Glutamatergic neuron (in vitro differentiated cells): ENCODE measurements at regions not wholly inside any gene's neighbourhood (a gene's known extent, or its start where the extent isn't known, plus 50 kb on each side); places are given as distances from the start of the nearest gene placed in this dataset.

ENCODE experiments used
- DNase-seq: peaks from one replicate; pipeline ENCODE4 v3.0.0; 2022
- H3K27ac Mint-ChIP-seq: one replicate; pipeline ENCODE4 v1.8.0; 2020; ENCODE audit warnings: mild to moderate bottlenecking, mixed read lengths, inconsistent platforms; ENCODE audit not compliant: unreplicated experiment
- H3K27me3 Mint-ChIP-seq: one replicate; pipeline ENCODE4 v1.8.0; 2020; ENCODE audit warnings: mild to moderate bottlenecking, moderate library complexity, mixed read lengths, inconsistent platforms; ENCODE audit not compliant: unreplicated experiment
- H3K36me3 Mint-ChIP-seq: one replicate; pipeline ENCODE4 v1.8.0; 2020; ENCODE audit warnings: mild to moderate bottlenecking, mixed read lengths, inconsistent platforms; ENCODE audit not compliant: unreplicated experiment
- H3K4me1 Mint-ChIP-seq: one replicate; pipeline ENCODE4 v1.8.0; 2020; ENCODE audit warnings: mild to moderate bottlenecking, low read depth, mixed read lengths, inconsistent platforms; ENCODE audit not compliant: unreplicated experiment
- H3K4me3 Mint-ChIP-seq: one replicate; pipeline ENCODE4 v1.8.0; 2020; ENCODE audit warnings: mild to moderate bottlenecking, mixed read lengths, inconsistent platforms; ENCODE audit not compliant: unreplicated experiment
- H3K9me3 Mint-ChIP-seq: one replicate; pipeline ENCODE4 v1.8.0; 2020; ENCODE audit warnings: mild to moderate bottlenecking, moderate library complexity, mixed read lengths, inconsistent platforms; ENCODE audit not compliant: unreplicated experiment
- CTCF ChIP-seq: fragments of 200-600 bp; sonication (generic); IDR thresholded peaks from one replicate; pipeline ENCODE4 v1.5.0; 2021; ENCODE audit not compliant: partially characterized antibody, unreplicated experiment

- H3K4me1 Mint-ChIP-seq: no peaks in the 10 kb centered on the region
- TF ChIP-seq CTCF: no peak
- no peaks in the 10 kb centered on the region for H3K27me3 Mint-ChIP-seq
- H3K9me3 Mint-ChIP-seq: no peaks in the 10 kb centered on the region
- H3K36me3 Mint-ChIP-seq: no peaks in the 10 kb centered on the region
- no peak overlapping the region for H3K27ac Mint-ChIP-seq
- DNase-seq: no peak
- no peak overlapping the region for H3K4me3 Mint-ChIP-seq
Observed at GRCh38 chr5:116982035-116982434, 407.4 kb upstream of the SEMA6A start.

GRCh38 chr5:116980581-116980980, 406.0 kb upstream of the SEMA6A start:
- Mint-ChIP-seq H3K36me3 (no peaks in the 10 kb centered on the region), H3K4me1 (no peaks in the 10 kb centered on the region), H3K27me3 (no peaks in the 10 kb centered on the region), H3K9me3 (no peaks in the 10 kb centered on the region), H3K27ac (no peak overlapping the region), H3K4me3 (no peak overlapping the region)
- DNase-seq: no peak
- no peak for TF ChIP-seq CTCF

GRCh38 chr5:116976767-116977166, 402.1 kb upstream of the SEMA6A start:
- H3K36me3 Mint-ChIP-seq: no peaks in the 10 kb centered on the region
- TF ChIP-seq CTCF: no peak

GRCh38 chr5:116971131-116971530, 396.5 kb upstream of the SEMA6A start:
- H3K36me3 Mint-ChIP-seq: no peaks in the 10 kb centered on the region
- H3K27me3 Mint-ChIP-seq: no peaks in the 10 kb centered on the region
- TF ChIP-seq CTCF: no peak
- H3K27ac Mint-ChIP-seq: no peak overlapping the region
- no peaks in the 10 kb centered on the region for H3K4me1 Mint-ChIP-seq
- H3K9me3 Mint-ChIP-seq: no peaks in the 10 kb centered on the region
- no peak for DNase-seq
- no peak overlapping the region for H3K4me3 Mint-ChIP-seq

More at GRCh38 chr5:116976767-116977166, 402.1 kb upstream of the SEMA6A start:
- Mint-ChIP-seq H3K9me3 (no peaks in the 10 kb centered on the region), H3K4me3 (no peak overlapping the region), H3K27ac (no peak overlapping the region), H3K4me1 (no peaks in the 10 kb centered on the region), H3K27me3 (no peaks in the 10 kb centered on the region)
- no peak for DNase-seq

- Mint-ChIP-seq H3K9me3 (no peaks in the 10 kb centered on the region), H3K4me1 (no peaks in the 10 kb centered on the region), H3K27ac (no peak overlapping the region), H3K4me3 (no peak overlapping the region), H3K27me3 (no peaks in the 10 kb centered on the region), H3K36me3 (no peaks in the 10 kb centered on the region)
- no peak for TF ChIP-seq CTCF
- DNase-seq: no peak
Observed at GRCh38 chr5:116970318-116970717, 395.7 kb upstream of the SEMA6A start.
